Sigmoid colon (tissue), 4 donors: ENCODE measurements at regions not wholly inside any gene's neighbourhood (a gene's known extent, or its start where the extent isn't known, plus 50 kb on each side); places are given as distances from the start of the nearest gene placed in this dataset.

ENCODE experiments used
- POLR2A ChIP-seq, 2 donors: fragments of 450-650 bp; IDR thresholded peaks; one replicate each; pipeline ENCODE4 v1.6.1; 2016; ENCODE audit warnings: antibody characterized with exemption in 2 of 2, mild to moderate bottlenecking in 2 of 2, moderate library complexity in 2 of 2
- POLR2AphosphoS5 ChIP-seq, 4 donors: sonication (generic); formaldehyde crosslinking; IDR thresholded peaks; one replicate each; pipeline ENCODE4 v1.6.1; 2017; ENCODE audit warnings: antibody characterized with exemption in 4 of 4
- TF ChIP-seq, protein P1 (sequence below), 4 experiments: fragments of 450-650 bp in 3 of 4; fragments of 200-600 bp in 1 of 4; IDR thresholded peaks; one replicate each; pipeline ENCODE4 v1.5.1; 2016 to 2019; ENCODE audit warnings: antibody characterized with exemption in 4 of 4, mild to moderate bottlenecking in 3 of 4, moderate library complexity in 2 of 4

DNA sequence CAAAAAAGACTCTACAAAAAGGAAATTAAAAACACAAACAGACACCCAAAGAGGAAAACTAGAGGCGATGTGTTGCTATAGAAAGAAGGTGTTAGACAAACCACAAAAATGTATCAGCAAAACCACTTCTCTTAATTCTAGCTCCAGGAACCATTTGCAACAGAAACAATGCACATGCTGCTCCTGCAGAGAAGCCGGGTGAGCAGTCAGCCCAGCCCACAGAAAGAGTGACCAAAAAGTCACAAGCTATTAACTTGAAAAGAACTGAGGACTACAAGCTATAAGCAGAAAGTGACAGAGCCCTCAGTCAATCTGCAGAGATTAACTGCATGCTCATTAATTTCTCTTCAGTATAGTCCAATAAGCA, 96.2 kb upstream of the KLHL13 start:
- TF ChIP-seq, protein P1, sequence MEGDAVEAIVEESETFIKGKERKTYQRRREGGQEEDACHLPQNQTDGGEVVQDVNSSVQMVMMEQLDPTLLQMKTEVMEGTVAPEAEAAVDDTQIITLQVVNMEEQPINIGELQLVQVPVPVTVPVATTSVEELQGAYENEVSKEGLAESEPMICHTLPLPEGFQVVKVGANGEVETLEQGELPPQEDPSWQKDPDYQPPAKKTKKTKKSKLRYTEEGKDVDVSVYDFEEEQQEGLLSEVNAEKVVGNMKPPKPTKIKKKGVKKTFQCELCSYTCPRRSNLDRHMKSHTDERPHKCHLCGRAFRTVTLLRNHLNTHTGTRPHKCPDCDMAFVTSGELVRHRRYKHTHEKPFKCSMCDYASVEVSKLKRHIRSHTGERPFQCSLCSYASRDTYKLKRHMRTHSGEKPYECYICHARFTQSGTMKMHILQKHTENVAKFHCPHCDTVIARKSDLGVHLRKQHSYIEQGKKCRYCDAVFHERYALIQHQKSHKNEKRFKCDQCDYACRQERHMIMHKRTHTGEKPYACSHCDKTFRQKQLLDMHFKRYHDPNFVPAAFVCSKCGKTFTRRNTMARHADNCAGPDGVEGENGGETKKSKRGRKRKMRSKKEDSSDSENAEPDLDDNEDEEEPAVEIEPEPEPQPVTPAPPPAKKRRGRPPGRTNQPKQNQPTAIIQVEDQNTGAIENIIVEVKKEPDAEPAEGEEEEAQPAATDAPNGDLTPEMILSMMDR (IDR thresholded peaks at IDR 0.05), result no peak
- TF ChIP-seq POLR2A (IDR thresholded peaks at IDR 0.05), result no peak
- no peak for TF ChIP-seq POLR2AphosphoS5 (IDR thresholded peaks at IDR 0.05)
